ENCODE measurements at regions not wholly inside any gene's neighbourhood (a gene's known extent, or its start where the extent isn't known, plus 50 kb on each side); places are given as distances from the start of the nearest gene placed in this dataset.
"Not testable (repeated sequence)": the region's sequence is repeated elsewhere in the genome, so short reads cannot be mapped to it uniquely, and the experiment has no call there.

- H3K9me3 ChIP-seq; H3K36me3 ChIP-seq; H3K4me1 ChIP-seq; H3K4me3 ChIP-seq (ENCODE audit: low read depth, low read length); DNase-seq; H3K27me3 ChIP-seq: not testable (repeated sequence)
Observed at GRCh38 chr10:38292560-38292959, 198.4 kb downstream of the ZNF37A start.

GRCh38 chr10:38310111-38310510, 216.0 kb downstream of the ZNF37A start:
- not testable (repeated sequence) for H3K4me1 ChIP-seq; H3K9me3 ChIP-seq; DNase-seq; H3K4me3 ChIP-seq (ENCODE audit: low read depth, low read length); H3K27me3 ChIP-seq; H3K36me3 ChIP-seq

GRCh38 chr10:38315090-38315805, 221.1 kb downstream of the ZNF37A start:
- not testable (repeated sequence) for H3K36me3 ChIP-seq; DNase-seq; H3K27me3 ChIP-seq; H3K4me3 ChIP-seq (ENCODE audit: low read depth, low read length); H3K9me3 ChIP-seq; H3K4me1 ChIP-seq

GRCh38 chr10:38321393-38321792, 227.3 kb downstream of the ZNF37A start:
- H3K4me1 ChIP-seq; H3K9me3 ChIP-seq; H3K4me3 ChIP-seq (ENCODE audit: low read depth, low read length); H3K36me3 ChIP-seq; H3K27me3 ChIP-seq: not testable (repeated sequence)
- peak; percentile 4 for DNase-seq

- H3K4me3 ChIP-seq (ENCODE audit: low read depth, low read length): not testable (repeated sequence)
Observed at GRCh38 chr10:38330306-38330705, 236.2 kb downstream of the ZNF37A start.

GRCh38 chr10:38331106-38331505, 237.0 kb downstream of the ZNF37A start:
- not testable (repeated sequence) for H3K27me3 ChIP-seq; H3K4me3 ChIP-seq (ENCODE audit: low read depth, low read length); DNase-seq

More at GRCh38 chr10:38330306-38330705, 236.2 kb downstream of the ZNF37A start:
- H3K4me1 ChIP-seq, H3K27me3 ChIP-seq, DNase-seq, H3K9me3 ChIP-seq, H3K36me3 ChIP-seq: not testable (repeated sequence)

GRCh38 chr10:38333699-38334098, 239.6 kb downstream of the ZNF37A start:
- H3K9me3 ChIP-seq; H3K36me3 ChIP-seq; H3K4me3 ChIP-seq (ENCODE audit: low read depth, low read length); H3K27me3 ChIP-seq; DNase-seq; H3K4me1 ChIP-seq: not testable (repeated sequence)

More at GRCh38 chr10:38331106-38331505, 237.0 kb downstream of the ZNF37A start:
- H3K9me3 ChIP-seq, H3K4me1 ChIP-seq, H3K36me3 ChIP-seq: not testable (repeated sequence)

- H3K9me3 ChIP-seq; H3K27me3 ChIP-seq; DNase-seq; H3K4me1 ChIP-seq; H3K4me3 ChIP-seq (ENCODE audit: low read depth, low read length); H3K36me3 ChIP-seq: not testable (repeated sequence)
Observed at GRCh38 chr10:38350645-38351044, 256.5 kb downstream of the ZNF37A start.

- not testable (repeated sequence) for DNase-seq; H3K4me3 ChIP-seq (ENCODE audit: low read depth, low read length); H3K36me3 ChIP-seq; H3K9me3 ChIP-seq; H3K27me3 ChIP-seq; H3K4me1 ChIP-seq
Observed at GRCh38 chr10:38354410-38354809, 260.3 kb downstream of the ZNF37A start.

- H3K4me1 ChIP-seq, H3K36me3 ChIP-seq, H3K27me3 ChIP-seq, H3K9me3 ChIP-seq: not testable (repeated sequence)
- peak; percentile 69 for DNase-seq
- peak overlapping the region; percentile 47 for H3K4me3 ChIP-seq (ENCODE audit: low read depth, low read length)
Observed at GRCh38 chr10:38355911-38356526, 261.9 kb downstream of the ZNF37A start.

GRCh38 chr10:38356527-38356926, 262.4 kb downstream of the ZNF37A start:
- peak overlapping the region; percentile 47 for H3K4me3 ChIP-seq (ENCODE audit: low read depth, low read length)
- not testable (repeated sequence) for H3K4me1 ChIP-seq, H3K36me3 ChIP-seq, H3K27me3 ChIP-seq, H3K9me3 ChIP-seq, DNase-seq

GRCh38 chr10:38362514-38362913, 268.4 kb downstream of the ZNF37A start:
- H3K36me3 ChIP-seq; H3K27me3 ChIP-seq; H3K9me3 ChIP-seq; DNase-seq; H3K4me1 ChIP-seq; H3K4me3 ChIP-seq (ENCODE audit: low read depth, low read length): not testable (repeated sequence)

- not testable (repeated sequence) for H3K4me1 ChIP-seq, DNase-seq, H3K9me3 ChIP-seq
Observed at GRCh38 chr10:38364073-38364472, 269.9 kb downstream of the ZNF37A start.

More at GRCh38 chr10:38364073-38364472, 269.9 kb downstream of the ZNF37A start:
- H3K27me3 ChIP-seq; H3K4me3 ChIP-seq (ENCODE audit: low read depth, low read length); H3K36me3 ChIP-seq: not testable (repeated sequence)

Data from BE2C (cell line).